Ishikawa (cell line): ENCODE measurements at regions not wholly inside any gene's neighbourhood (a gene's known extent, or its start where the extent isn't known, plus 50 kb on each side); places are given as distances from the start of the nearest gene placed in this dataset.

Experiments used
- CREB1 ChIP-seq: IDR thresholded peaks from 2 replicates; pipeline ENCODE4 v1.6.1; 2012; ENCODE audit warnings: low read depth
- TEAD4 ChIP-seq: IDR thresholded peaks from 2 replicates; pipeline ENCODE4 v1.6.1; 2012
- TF ChIP-seq, protein P1 (sequence below): IDR thresholded peaks from 2 replicates; pipeline ENCODE4 v1.6.1; 2012

DNA sequence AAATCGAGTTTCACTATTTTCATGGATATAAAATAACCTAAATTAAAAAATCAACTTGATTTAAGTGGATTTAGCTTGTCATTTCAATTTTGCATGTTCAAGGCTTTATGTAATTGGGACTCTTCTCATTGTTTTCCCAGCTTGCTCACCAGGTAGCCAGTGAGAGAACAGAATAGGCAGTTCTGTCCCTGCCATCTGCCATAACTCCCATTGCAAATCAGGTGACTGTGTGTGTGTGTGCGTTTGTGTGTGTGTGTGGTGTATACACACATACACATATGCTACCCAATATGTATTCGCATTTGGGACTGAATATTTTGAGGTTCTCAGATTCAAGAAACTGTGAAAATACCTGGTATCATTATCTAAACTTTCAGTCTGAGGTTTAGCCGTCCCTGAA is 1069.8 kb downstream of the IGSF11 start:
- TF ChIP-seq CREB1, result no peak
- TF ChIP-seq, protein P1, sequence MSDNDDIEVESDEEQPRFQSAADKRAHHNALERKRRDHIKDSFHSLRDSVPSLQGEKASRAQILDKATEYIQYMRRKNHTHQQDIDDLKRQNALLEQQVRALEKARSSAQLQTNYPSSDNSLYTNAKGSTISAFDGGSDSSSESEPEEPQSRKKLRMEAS, result no peak
- no peak for TF ChIP-seq TEAD4
